Astrocyte (in vitro differentiated cells and primary cell): ENCODE measurements at regions not wholly inside any gene's neighbourhood (a gene's known extent, or its start where the extent isn't known, plus 50 kb on each side); places are given as distances from the start of the nearest gene placed in this dataset.

ENCODE experiments used
- DNase-seq: peaks from one replicate; pipeline ENCODE4 v3.0.0-alpha.2; 2010; ENCODE audit warnings: low read depth
- FAIRE-seq: peaks from 2 replicates; lab custom pipeline; 2011; peaks lifted over from hg19 to GRCh38; lab: Jason Lieb, UNC
- H2AFZ ChIP-seq: 2 replicates; pipeline ENCODE4 v1.6.0; 2012; ENCODE audit warnings: low read depth, low read length, inconsistent platforms
- H3K27ac ChIP-seq: 2 replicates; pipeline ENCODE4 v1.5.1; 2011; ENCODE audit warnings: low read depth, low read length, inconsistent platforms
- H3K27me3 ChIP-seq: 2 replicates; pipeline ENCODE4 v1.6.0; 2011; ENCODE audit warnings: low read length, inconsistent platforms; ENCODE audit not compliant: insufficient read depth
- H3K36me3 ChIP-seq: 2 replicates; pipeline ENCODE4 v1.5.1; 2011; ENCODE audit warnings: low read length, inconsistent platforms; ENCODE audit not compliant: insufficient read depth
- H3K4me1 ChIP-seq: 2 replicates; pipeline ENCODE4 v1.5.1; 2011; ENCODE audit warnings: low read length, inconsistent platforms; ENCODE audit not compliant: insufficient read depth
- H3K4me2 ChIP-seq: 2 replicates; pipeline ENCODE4 v1.6.0; 2012; ENCODE audit warnings: low read length, inconsistent platforms
- H3K4me3 ChIP-seq: 2 replicates; pipeline ENCODE4 v1.5.1; 2011; ENCODE audit warnings: low read depth, mild to moderate bottlenecking, low read length, inconsistent platforms; ENCODE audit not compliant: insufficient read depth
- H3K79me2 ChIP-seq: 2 replicates; pipeline ENCODE4 v1.6.0; 2012; ENCODE audit warnings: mild to moderate bottlenecking, low read length, inconsistent platforms; ENCODE audit not compliant: insufficient read depth
- H3K9ac ChIP-seq: 2 replicates; pipeline ENCODE4 v1.6.0; 2012; ENCODE audit warnings: mild to moderate bottlenecking, low read length, inconsistent platforms
- H3K9me3 ChIP-seq: 2 replicates; pipeline ENCODE4 v1.5.1; 2012; ENCODE audit warnings: low read depth, mild to moderate bottlenecking, low read length, inconsistent platforms; ENCODE audit not compliant: insufficient read depth
- H4K20me1 ChIP-seq: 2 replicates; pipeline ENCODE4 v1.6.0; 2012; ENCODE audit warnings: low read length, inconsistent platforms; ENCODE audit not compliant: insufficient read depth
- H3K27ac Mint-ChIP-seq: one replicate; pipeline ENCODE4 v1.8.0; 2021; ENCODE audit warnings: mild to moderate bottlenecking, mixed read lengths; ENCODE audit not compliant: unreplicated experiment
- H3K27me3 Mint-ChIP-seq: one replicate; pipeline ENCODE4 v1.8.0; 2021; ENCODE audit warnings: low read depth, mixed read lengths; ENCODE audit not compliant: unreplicated experiment
- H3K36me3 Mint-ChIP-seq: one replicate; pipeline ENCODE4 v1.8.0; 2021; ENCODE audit warnings: low read depth, mixed read lengths; ENCODE audit not compliant: unreplicated experiment
- H3K4me1 Mint-ChIP-seq: one replicate; pipeline ENCODE4 v1.8.0; 2021; ENCODE audit warnings: low read depth, mixed read lengths; ENCODE audit not compliant: unreplicated experiment
- H3K4me3 Mint-ChIP-seq: one replicate; pipeline ENCODE4 v1.8.0; 2021; ENCODE audit warnings: mild to moderate bottlenecking, moderate library complexity, mixed read lengths; ENCODE audit not compliant: unreplicated experiment
- H3K9me3 Mint-ChIP-seq: one replicate; pipeline ENCODE4 v1.8.0; 2021; ENCODE audit warnings: mild to moderate bottlenecking, mixed read lengths; ENCODE audit not compliant: unreplicated experiment
- EZH2 ChIP-seq: IDR thresholded peaks from 2 replicates; pipeline ENCODE4 v1.6.1; 2012; ENCODE audit warnings: mild to moderate bottlenecking, low read length, inconsistent platforms; ENCODE audit not compliant: insufficient read depth
- TF ChIP-seq, protein P1 (sequence below): IDR thresholded peaks from 2 replicates; pipeline ENCODE4 v1.5.1; 2011; ENCODE audit warnings: low read depth, mild to moderate bottlenecking, inconsistent platforms, low read length, moderate library complexity; ENCODE audit not compliant: insufficient read depth

DNA sequence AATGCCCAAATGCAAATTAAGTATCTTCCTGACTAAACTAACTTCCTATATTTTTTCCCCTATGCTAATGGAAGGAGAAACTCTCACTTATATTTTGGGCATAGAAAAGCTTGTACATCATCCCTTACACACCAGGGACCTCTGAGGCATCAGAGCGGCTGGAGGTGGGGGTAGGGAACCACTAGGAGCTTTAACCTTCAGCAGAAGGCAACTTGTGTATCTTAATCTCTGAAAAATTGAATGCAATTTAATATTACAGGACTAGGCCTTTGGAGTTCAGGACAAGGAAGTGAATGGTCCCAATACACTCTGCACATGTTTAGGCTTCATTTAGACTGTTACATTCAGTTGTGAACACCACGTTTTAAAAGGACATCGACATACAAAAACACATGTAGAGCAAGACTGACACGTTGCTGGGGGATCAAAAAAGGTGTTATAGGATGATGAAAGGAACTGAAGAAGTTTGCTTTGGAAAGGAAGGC lies 85.9 kb downstream of the NAV1 start:
- no peaks in the 10 kb centered on the region for H3K9me3 ChIP-seq
- H3K79me2 ChIP-seq = peaks cover 35% of the 10 kb centered on the region
- H3K4me1 Mint-ChIP-seq = peaks cover 34% of the 10 kb centered on the region
- DNase-seq = no peak
- H3K4me2 ChIP-seq = peak overlapping the region; percentile 63
- TF ChIP-seq EZH2 = no peak
- TF ChIP-seq, protein P1, sequence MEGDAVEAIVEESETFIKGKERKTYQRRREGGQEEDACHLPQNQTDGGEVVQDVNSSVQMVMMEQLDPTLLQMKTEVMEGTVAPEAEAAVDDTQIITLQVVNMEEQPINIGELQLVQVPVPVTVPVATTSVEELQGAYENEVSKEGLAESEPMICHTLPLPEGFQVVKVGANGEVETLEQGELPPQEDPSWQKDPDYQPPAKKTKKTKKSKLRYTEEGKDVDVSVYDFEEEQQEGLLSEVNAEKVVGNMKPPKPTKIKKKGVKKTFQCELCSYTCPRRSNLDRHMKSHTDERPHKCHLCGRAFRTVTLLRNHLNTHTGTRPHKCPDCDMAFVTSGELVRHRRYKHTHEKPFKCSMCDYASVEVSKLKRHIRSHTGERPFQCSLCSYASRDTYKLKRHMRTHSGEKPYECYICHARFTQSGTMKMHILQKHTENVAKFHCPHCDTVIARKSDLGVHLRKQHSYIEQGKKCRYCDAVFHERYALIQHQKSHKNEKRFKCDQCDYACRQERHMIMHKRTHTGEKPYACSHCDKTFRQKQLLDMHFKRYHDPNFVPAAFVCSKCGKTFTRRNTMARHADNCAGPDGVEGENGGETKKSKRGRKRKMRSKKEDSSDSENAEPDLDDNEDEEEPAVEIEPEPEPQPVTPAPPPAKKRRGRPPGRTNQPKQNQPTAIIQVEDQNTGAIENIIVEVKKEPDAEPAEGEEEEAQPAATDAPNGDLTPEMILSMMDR = no peak
- H3K27me3 Mint-ChIP-seq = no peaks in the 10 kb centered on the region
- H2AFZ ChIP-seq = no peak overlapping the region
- H3K27me3 ChIP-seq = no peaks in the 10 kb centered on the region
- no peak overlapping the region for H3K9ac ChIP-seq
- H3K9me3 Mint-ChIP-seq = no peaks in the 10 kb centered on the region
- no peak overlapping the region for H3K27ac Mint-ChIP-seq
- no peak for FAIRE-seq
- peaks cover 15% of the 10 kb centered on the region for H3K36me3 Mint-ChIP-seq
- no peak overlapping the region for H3K4me3 ChIP-seq
- H3K4me3 Mint-ChIP-seq = no peak overlapping the region
- H3K36me3 ChIP-seq = peaks cover 14% of the 10 kb centered on the region
- peak overlapping the region; percentile 55 for H3K27ac ChIP-seq
- H4K20me1 ChIP-seq = peaks cover 15% of the 10 kb centered on the region
- H3K4me1 ChIP-seq = peaks cover 27% of the 10 kb centered on the region

DNA sequence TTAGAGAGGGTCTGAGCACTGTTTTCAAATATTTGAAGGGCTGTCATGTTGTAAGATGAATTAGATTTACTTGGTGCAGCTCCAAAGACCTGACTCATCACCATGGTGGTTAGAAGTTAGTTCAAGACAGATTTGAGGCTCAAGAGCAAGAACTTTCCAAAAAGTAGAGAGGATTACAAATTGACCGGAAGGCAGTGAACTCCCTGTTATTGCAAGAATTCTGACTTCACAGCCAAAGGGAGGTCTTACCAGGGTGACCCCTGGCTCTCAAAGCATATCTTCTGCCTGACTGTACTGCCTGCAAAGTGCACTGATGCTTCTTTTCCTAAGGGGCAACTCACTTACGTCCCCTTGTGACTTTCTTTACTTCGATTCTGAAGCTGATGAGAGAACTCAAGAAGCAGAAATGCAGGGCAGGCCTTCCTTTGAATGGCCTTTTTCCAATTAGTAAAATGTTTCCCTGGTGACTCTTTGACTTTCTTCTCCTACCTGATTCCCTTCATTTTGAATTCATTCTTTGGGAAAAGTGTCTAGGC lies 86.4 kb downstream of the NAV1 start:
- H4K20me1 ChIP-seq = peaks cover 10% of the 10 kb centered on the region
- no peaks in the 10 kb centered on the region for H3K27me3 Mint-ChIP-seq
- H3K9ac ChIP-seq = peak overlapping the region; percentile 8
- peaks cover 30% of the 10 kb centered on the region for H3K79me2 ChIP-seq
- peaks cover 20% of the 10 kb centered on the region for H3K36me3 Mint-ChIP-seq
- TF ChIP-seq, protein P1 = peak; percentile 32
- no peak for TF ChIP-seq EZH2
- H3K4me2 ChIP-seq = peak overlapping the region; percentile 63
- H3K4me1 Mint-ChIP-seq = peaks cover 29% of the 10 kb centered on the region
- H3K36me3 ChIP-seq = peaks cover 15% of the 10 kb centered on the region
- H3K9me3 ChIP-seq = no peaks in the 10 kb centered on the region
- DNase-seq (peak; percentile 99), FAIRE-seq (peak; percentile 100)
- H3K4me3 Mint-ChIP-seq = no peak overlapping the region
- H3K9me3 Mint-ChIP-seq = no peaks in the 10 kb centered on the region
- no peak overlapping the region for H2AFZ ChIP-seq
- H3K27ac ChIP-seq = peak overlapping the region; percentile 62
- H3K27me3 ChIP-seq = no peaks in the 10 kb centered on the region
- H3K4me1 ChIP-seq = peaks cover 30% of the 10 kb centered on the region
- no peak overlapping the region for H3K4me3 ChIP-seq
- H3K27ac Mint-ChIP-seq = no peak overlapping the region

DNA sequence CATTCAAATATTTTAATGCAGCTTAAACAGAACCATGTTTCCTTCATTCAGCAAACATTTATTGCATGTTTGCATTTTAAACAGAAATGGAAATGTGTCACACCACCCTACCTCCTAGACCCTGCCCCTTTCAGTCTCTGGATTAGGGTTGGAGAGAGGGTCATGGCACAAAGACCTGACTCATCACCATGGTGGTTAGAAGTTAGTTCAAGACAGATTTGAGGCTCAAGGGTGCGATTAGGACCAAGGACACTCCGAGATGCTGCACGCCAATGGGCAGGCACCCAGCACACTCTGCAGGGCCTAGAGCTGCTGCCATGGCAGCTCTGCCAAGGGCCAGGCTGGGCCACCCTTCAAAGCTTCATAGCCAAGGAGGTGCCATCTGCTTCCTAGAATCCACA lies 86.9 kb downstream of the NAV1 start:
- peak overlapping the region; percentile 63 for H3K4me2 ChIP-seq
- H3K9me3 ChIP-seq = no peaks in the 10 kb centered on the region
- H3K9ac ChIP-seq = peak overlapping the region; percentile 8
- peaks cover 25% of the 10 kb centered on the region for H3K79me2 ChIP-seq
- H3K4me1 ChIP-seq = peaks cover 35% of the 10 kb centered on the region
- Mint-ChIP-seq H3K9me3 (no peaks in the 10 kb centered on the region), H3K4me3 (no peak overlapping the region), H3K4me1 (peaks cover 27% of the 10 kb centered on the region), H3K27ac (no peak overlapping the region), H3K36me3 (peaks cover 21% of the 10 kb centered on the region), H3K27me3 (no peaks in the 10 kb centered on the region)
- TF ChIP-seq EZH2 = no peak
- TF ChIP-seq, protein P1 = no peak
- no peak overlapping the region for H3K4me3 ChIP-seq
- peaks cover 15% of the 10 kb centered on the region for H3K36me3 ChIP-seq
- DNase-seq = no peak
- no peak overlapping the region for H2AFZ ChIP-seq
- H3K27ac ChIP-seq = peak overlapping the region; percentile 62
- H3K27me3 ChIP-seq = no peaks in the 10 kb centered on the region
- FAIRE-seq = no peak
- peaks cover 4% of the 10 kb centered on the region for H4K20me1 ChIP-seq
